WTC11 (cell line): ENCODE measurements at regions not wholly inside any gene's neighbourhood (a gene's known extent, or its start where the extent isn't known, plus 50 kb on each side); places are given as distances from the start of the nearest gene placed in this dataset.

Source experiments
- ATAC-seq: fragments of 200-7000 bp; cut with Tn5 transposase; 2 replicates; pipeline ENCODE4 v1.10.0; 2021; ENCODE audit warnings: mild to moderate bottlenecking, moderate library complexity
- CTCF ChIA-PET: fragments of 300-600 bp; sonication (Branson Sonifier 250); formaldehyde crosslinking; loops from one replicate; lab custom pipeline; 2021; ENCODE audit warnings: antibody characterized with exemption; lab: Charles Lee
- POLR2A ChIA-PET: fragments of 350-600 bp; sonication (Branson Sonifier 250); formaldehyde crosslinking; loops from one replicate; lab custom pipeline; 2021; ENCODE audit warnings: antibody characterized with exemption; lab: Charles Lee
- DNase-seq: peaks from one replicate; pipeline ENCODE4 v3.0.0; 2021; ENCODE audit warnings: low spot score
- H3K27ac Mint-ChIP-seq: 2 replicates; pipeline ENCODE4 v1.8.0; 2021; ENCODE audit warnings: mixed read lengths
- H3K27me3 Mint-ChIP-seq: 2 replicates; pipeline ENCODE4 v1.8.0; 2021; ENCODE audit warnings: low read depth, mild to moderate bottlenecking, moderate library complexity, mixed read lengths
- H3K36me3 Mint-ChIP-seq: 2 replicates; pipeline ENCODE4 v1.8.0; 2021; ENCODE audit warnings: mixed read lengths
- H3K4me1 Mint-ChIP-seq: 2 replicates; pipeline ENCODE4 v1.8.0; 2022; ENCODE audit warnings: mixed read lengths
- H3K4me3 Mint-ChIP-seq: 2 replicates; pipeline ENCODE4 v1.8.0; 2021; ENCODE audit warnings: mild to moderate bottlenecking, moderate library complexity, mixed read lengths
- H3K9me3 Mint-ChIP-seq: 2 replicates; pipeline ENCODE4 v1.8.0; 2021; ENCODE audit warnings: mixed read lengths
- CREB1 ChIP-seq: sonication (generic); formaldehyde crosslinking; IDR thresholded peaks from 2 replicates; pipeline ENCODE4 v1.8.0; 2023; ENCODE audit warnings: mild to moderate bottlenecking, missing genetic modification reagents
- CREM ChIP-seq: sonication (generic); formaldehyde crosslinking; IDR thresholded peaks from 2 replicates; pipeline ENCODE4 v1.8.1; 2022; ENCODE audit warnings: mild to moderate bottlenecking, missing genetic modification reagents, moderate library complexity
- FOXK1 ChIP-seq: sonication (generic); formaldehyde crosslinking; IDR thresholded peaks from 2 replicates; pipeline ENCODE4 v1.8.0; 2022; ENCODE audit warnings: mild to moderate bottlenecking, moderate library complexity, missing genetic modification reagents
- GTF2I ChIP-seq: fragments of 250-450 bp; sonication (Bioruptor Pico); conservative IDR thresholded peaks from 2 replicates; pipeline ENCODE4 v1.4.0; 2021; ENCODE audit warnings: mild to moderate bottlenecking
- NFE2L1 ChIP-seq: sonication (generic); formaldehyde crosslinking; IDR thresholded peaks from 2 replicates; pipeline ENCODE4 v1.8.1; 2023; ENCODE audit warnings: missing genetic modification reagents
- SMAD3 ChIP-seq: sonication (generic); formaldehyde crosslinking; IDR thresholded peaks from 2 replicates; pipeline ENCODE4 v1.8.0; 2022; ENCODE audit warnings: missing genetic modification reagents, mild to moderate bottlenecking, borderline replicate concordance
- ZBTB21 ChIP-seq: sonication (generic); formaldehyde crosslinking; IDR thresholded peaks from 2 replicates; pipeline ENCODE4 v1.8.1; 2023; ENCODE audit warnings: mild to moderate bottlenecking, missing genetic modification reagents, borderline replicate concordance
- ZNF416 ChIP-seq: fragments of 250-450 bp; sonication (Bioruptor Pico); IDR thresholded peaks from 2 replicates; pipeline ENCODE4 v1.9.0; 2021; ENCODE audit warnings: mild to moderate bottlenecking, inconsistent platforms
- TF ChIP-seq, protein P1 (sequence below): fragments of 250-450 bp; sonication (Bioruptor Pico); conservative IDR thresholded peaks from 2 replicates; pipeline ENCODE4 v1.9.0; 2021; ENCODE audit warnings: mild to moderate bottlenecking
- TF ChIP-seq, protein P2 (sequence below): sonication (generic); formaldehyde crosslinking; IDR thresholded peaks from 2 replicates; pipeline ENCODE4 v1.8.1; 2023; ENCODE audit warnings: mild to moderate bottlenecking, moderate library complexity, missing genetic modification reagents
- TF ChIP-seq, protein P3 (sequence below): sonication (generic); formaldehyde crosslinking; IDR thresholded peaks from 2 replicates; pipeline ENCODE4 v1.8.0; 2022; ENCODE audit warnings: missing genetic modification reagents
- TF ChIP-seq, protein P4 (sequence below): sonication (generic); formaldehyde crosslinking; IDR thresholded peaks from 2 replicates; pipeline ENCODE4 v1.8.1; 2022; ENCODE audit warnings: mild to moderate bottlenecking, missing genetic modification reagents, moderate library complexity, borderline replicate concordance
- TF ChIP-seq, protein P5 (sequence below): sonication (generic); formaldehyde crosslinking; conservative IDR thresholded peaks from 2 replicates; pipeline ENCODE4 v1.8.1; 2023; ENCODE audit warnings: mild to moderate bottlenecking, low read depth, missing genetic modification reagents, moderate library complexity

DNA sequence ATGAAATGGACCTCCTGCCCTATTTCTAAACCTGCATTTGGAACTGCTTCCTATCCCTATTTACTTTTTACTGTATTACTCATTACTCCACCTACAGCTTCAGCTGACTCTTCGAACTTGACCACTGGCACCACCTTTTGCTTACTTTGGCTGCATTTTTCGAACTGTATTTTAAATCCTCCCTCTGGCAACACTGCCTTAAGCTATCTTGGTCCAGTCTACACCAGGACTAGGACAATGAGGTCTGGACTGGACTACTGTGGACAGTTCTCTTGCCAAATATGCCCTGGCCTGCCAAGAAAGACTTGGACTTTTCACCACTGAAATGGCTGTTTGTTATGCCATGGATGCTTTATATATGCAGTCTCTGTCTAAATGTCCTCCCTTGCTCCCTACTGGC lies 328.1 kb downstream of the BTG1 start:
- DNase-seq (no peak), ATAC-seq (no peak)
- CTCF ChIA-PET = no interaction called here
- Mint-ChIP-seq H3K36me3 (no peaks in the 10 kb centered on the region), H3K4me1 (peaks cover 3% of the 10 kb centered on the region; the same call in 1 of the 2 replicates), H3K4me3 (no peak overlapping the region), H3K27me3 (no peaks in the 10 kb centered on the region), H3K9me3 (peaks cover 16% of the 10 kb centered on the region), H3K27ac (no peak overlapping the region)
- POLR2A ChIA-PET = no interaction called here
- TF ChIP-seq, protein P1, sequence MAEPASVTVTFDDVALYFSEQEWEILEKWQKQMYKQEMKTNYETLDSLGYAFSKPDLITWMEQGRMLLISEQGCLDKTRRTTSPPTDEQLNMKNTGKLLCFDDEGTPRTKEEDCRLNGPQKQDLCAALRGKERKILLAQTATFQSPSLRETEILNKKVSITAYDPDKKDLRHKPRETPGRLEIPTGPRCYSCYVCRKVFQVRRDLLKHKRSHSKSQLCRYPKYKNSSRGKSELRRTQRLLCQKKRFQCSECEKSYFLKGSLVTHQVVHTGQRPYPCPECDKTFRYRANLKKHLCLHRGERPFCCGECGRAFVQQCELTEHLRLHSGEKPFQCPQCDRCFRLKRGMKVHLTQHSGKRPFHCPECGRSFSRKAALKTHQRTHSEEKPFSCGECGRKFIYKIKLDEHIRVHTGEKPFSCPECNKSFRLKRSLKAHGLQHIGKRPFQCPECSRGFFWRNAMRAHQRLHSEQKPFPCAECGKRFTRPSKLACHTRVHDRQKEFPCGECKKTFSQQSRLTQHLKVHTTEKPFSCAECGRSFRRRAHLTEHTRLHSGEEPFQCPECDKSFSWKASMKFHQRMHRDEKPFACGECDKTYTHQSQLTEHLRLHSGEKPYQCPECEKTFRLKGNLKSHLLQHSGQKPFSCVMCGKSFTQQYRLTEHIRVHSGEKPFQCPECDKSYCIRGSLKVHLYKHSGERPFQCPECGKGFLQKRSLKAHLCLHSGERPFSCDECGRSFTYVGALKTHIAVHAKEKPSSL = no peak
- TF ChIP-seq CREB1 (CRISPR knock-in tag) (no peak), CREM (CRISPR knock-in tag) (no peak), ZNF416 (CRISPR knock-in tag) (no peak), FOXK1 (CRISPR knock-in tag) (no peak), NFE2L1 (CRISPR knock-in tag) (no peak), GTF2I (no peak), ZBTB21 (CRISPR knock-in tag) (no peak), SMAD3 (CRISPR knock-in tag) (no peak)
- TF ChIP-seq, protein P2, sequence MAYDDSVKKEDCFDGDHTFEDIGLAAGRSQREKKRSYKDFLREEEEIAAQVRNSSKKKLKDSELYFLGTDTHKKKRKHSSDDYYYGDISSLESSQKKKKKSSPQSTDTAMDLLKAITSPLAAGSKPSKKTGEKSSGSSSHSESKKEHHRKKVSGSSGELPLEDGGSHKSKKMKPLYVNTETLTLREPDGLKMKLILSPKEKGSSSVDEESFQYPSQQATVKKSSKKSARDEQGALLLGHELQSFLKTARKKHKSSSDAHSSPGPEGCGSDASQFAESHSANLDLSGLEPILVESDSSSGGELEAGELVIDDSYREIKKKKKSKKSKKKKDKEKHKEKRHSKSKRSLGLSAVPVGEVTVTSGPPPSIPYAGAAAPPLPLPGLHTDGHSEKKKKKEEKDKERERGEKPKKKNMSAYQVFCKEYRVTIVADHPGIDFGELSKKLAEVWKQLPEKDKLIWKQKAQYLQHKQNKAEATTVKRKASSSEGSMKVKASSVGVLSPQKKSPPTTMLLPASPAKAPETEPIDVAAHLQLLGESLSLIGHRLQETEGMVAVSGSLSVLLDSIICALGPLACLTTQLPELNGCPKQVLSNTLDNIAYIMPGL (CRISPR knock-in tag) = no peak
- TF ChIP-seq, protein P3, sequence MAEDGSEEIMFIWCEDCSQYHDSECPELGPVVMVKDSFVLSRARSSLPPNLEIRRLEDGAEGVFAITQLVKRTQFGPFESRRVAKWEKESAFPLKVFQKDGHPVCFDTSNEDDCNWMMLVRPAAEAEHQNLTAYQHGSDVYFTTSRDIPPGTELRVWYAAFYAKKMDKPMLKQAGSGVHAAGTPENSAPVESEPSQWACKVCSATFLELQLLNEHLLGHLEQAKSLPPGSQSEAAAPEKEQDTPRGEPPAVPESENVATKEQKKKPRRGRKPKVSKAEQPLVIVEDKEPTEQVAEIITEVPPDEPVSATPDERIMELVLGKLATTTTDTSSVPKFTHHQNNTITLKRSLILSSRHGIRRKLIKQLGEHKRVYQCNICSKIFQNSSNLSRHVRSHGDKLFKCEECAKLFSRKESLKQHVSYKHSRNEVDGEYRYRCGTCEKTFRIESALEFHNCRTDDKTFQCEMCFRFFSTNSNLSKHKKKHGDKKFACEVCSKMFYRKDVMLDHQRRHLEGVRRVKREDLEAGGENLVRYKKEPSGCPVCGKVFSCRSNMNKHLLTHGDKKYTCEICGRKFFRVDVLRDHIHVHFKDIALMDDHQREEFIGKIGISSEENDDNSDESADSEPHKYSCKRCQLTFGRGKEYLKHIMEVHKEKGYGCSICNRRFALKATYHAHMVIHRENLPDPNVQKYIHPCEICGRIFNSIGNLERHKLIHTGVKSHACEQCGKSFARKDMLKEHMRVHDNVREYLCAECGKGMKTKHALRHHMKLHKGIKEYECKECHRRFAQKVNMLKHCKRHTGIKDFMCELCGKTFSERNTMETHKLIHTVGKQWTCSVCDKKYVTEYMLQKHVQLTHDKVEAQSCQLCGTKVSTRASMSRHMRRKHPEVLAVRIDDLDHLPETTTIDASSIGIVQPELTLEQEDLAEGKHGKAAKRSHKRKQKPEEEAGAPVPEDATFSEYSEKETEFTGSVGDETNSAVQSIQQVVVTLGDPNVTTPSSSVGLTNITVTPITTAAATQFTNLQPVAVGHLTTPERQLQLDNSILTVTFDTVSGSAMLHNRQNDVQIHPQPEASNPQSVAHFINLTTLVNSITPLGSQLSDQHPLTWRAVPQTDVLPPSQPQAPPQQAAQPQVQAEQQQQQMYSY (CRISPR knock-in tag) = no peak
- TF ChIP-seq, all 79 proteins: peak for 0

DNA sequence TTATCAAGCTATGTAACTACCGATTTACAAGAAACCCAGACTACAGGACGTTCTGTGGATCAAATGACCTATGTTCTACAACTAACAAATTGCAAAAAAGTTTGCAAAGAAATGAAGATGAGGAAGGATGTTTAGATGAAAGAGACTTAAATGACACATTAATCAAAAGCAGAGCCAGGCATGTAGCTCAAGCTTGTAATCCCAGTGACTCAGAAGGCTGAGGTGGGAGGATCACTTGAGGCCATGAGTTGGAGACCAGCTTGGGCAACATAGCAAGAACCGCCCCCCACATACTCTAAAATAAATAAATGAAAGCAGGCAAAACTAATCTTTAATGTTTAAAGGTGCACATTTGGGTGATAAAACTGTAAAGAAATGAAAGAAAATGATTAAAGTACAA lies 331.9 kb downstream of the BTG1 start:
- POLR2A ChIA-PET = no interaction called here
- Mint-ChIP-seq H3K36me3 (no peaks in the 10 kb centered on the region), H3K27me3 (no peaks in the 10 kb centered on the region), H3K9me3 (peaks cover 26% of the 10 kb centered on the region), H3K4me3 (no peak overlapping the region), H3K27ac (no peak overlapping the region), H3K4me1 (peaks cover 3% of the 10 kb centered on the region; the same call in 1 of the 2 replicates)
- CTCF ChIA-PET = no interaction called here
- ATAC-seq = no peak
- TF ChIP-seq, protein P4, sequence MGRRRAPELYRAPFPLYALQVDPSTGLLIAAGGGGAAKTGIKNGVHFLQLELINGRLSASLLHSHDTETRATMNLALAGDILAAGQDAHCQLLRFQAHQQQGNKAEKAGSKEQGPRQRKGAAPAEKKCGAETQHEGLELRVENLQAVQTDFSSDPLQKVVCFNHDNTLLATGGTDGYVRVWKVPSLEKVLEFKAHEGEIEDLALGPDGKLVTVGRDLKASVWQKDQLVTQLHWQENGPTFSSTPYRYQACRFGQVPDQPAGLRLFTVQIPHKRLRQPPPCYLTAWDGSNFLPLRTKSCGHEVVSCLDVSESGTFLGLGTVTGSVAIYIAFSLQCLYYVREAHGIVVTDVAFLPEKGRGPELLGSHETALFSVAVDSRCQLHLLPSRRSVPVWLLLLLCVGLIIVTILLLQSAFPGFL (CRISPR knock-in tag) = no peak
- TF ChIP-seq, protein P5, sequence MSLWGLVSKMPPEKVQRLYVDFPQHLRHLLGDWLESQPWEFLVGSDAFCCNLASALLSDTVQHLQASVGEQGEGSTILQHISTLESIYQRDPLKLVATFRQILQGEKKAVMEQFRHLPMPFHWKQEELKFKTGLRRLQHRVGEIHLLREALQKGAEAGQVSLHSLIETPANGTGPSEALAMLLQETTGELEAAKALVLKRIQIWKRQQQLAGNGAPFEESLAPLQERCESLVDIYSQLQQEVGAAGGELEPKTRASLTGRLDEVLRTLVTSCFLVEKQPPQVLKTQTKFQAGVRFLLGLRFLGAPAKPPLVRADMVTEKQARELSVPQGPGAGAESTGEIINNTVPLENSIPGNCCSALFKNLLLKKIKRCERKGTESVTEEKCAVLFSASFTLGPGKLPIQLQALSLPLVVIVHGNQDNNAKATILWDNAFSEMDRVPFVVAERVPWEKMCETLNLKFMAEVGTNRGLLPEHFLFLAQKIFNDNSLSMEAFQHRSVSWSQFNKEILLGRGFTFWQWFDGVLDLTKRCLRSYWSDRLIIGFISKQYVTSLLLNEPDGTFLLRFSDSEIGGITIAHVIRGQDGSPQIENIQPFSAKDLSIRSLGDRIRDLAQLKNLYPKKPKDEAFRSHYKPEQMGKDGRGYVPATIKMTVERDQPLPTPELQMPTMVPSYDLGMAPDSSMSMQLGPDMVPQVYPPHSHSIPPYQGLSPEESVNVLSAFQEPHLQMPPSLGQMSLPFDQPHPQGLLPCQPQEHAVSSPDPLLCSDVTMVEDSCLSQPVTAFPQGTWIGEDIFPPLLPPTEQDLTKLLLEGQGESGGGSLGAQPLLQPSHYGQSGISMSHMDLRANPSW = no peak
- DNase-seq = no peak
